ENCODE measurements at regions not wholly inside any gene's neighbourhood (a gene's known extent, or its start where the extent isn't known, plus 50 kb on each side); places are given as distances from the start of the nearest gene placed in this dataset.
A peak's percentile ranks its signal among the peaks of the same experiment; 100 is the strongest.

DNA sequence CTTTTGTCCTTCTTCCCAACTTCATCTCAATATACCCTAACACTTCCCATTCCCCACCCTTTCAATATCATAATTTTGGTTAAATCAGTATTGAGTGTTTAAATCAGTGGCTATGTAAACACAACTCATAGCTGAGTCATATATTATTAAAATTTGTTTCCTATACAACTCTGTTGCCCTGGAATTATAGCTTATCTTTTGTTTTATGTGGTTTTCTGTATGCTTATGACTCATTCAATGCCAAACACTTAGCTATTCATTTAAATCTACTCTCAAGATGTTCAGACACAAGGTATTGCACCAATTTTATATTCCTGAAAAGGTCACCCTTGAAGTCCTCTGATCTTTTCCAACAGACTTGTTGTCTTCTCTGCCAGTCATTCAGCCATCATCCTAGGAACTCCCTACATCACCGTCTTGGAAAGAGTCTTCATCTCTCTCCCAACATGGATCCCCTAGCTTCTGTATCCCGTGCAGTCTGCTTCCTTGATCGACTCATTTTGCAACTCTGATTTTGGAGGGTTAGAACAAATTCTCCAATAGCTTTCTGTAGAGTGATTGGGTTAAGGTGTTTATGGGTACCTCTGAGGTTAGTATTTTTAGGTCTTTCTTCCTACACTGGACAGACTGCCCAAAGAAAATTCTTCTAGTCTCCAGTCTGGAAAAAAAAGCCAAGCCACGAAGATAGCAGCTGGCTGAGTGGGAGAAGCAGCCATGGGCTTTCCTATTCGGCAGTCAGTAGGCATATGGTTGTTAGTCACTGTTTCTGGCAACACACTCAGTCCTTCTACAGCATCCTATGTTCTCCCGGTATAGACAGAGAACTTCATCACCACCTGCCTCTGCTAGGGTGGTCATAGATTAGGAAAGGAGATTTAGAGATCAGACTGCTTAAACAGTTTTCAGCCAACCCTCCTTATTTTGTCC lies 102.1 kb downstream of the CRPPA start:
- DNase-seq, result no peak
- no peaks in the 10 kb centered on the region for H3K9me3 ChIP-seq
- no peaks in the 10 kb centered on the region for H3K27me3 ChIP-seq
- intact Hi-C loops (cut with DNase I; ENCODE audit: low total_unique reads), result no loop called here
- H3K4me1 ChIP-seq, result no peaks in the 10 kb centered on the region
- H3K36me3 ChIP-seq, result no peaks in the 10 kb centered on the region
- no peak overlapping the region for H3K4me3 ChIP-seq
- TF ChIP-seq, protein P1, sequence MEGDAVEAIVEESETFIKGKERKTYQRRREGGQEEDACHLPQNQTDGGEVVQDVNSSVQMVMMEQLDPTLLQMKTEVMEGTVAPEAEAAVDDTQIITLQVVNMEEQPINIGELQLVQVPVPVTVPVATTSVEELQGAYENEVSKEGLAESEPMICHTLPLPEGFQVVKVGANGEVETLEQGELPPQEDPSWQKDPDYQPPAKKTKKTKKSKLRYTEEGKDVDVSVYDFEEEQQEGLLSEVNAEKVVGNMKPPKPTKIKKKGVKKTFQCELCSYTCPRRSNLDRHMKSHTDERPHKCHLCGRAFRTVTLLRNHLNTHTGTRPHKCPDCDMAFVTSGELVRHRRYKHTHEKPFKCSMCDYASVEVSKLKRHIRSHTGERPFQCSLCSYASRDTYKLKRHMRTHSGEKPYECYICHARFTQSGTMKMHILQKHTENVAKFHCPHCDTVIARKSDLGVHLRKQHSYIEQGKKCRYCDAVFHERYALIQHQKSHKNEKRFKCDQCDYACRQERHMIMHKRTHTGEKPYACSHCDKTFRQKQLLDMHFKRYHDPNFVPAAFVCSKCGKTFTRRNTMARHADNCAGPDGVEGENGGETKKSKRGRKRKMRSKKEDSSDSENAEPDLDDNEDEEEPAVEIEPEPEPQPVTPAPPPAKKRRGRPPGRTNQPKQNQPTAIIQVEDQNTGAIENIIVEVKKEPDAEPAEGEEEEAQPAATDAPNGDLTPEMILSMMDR (IDR thresholded peaks at IDR 0.05), result no peak
- no peak overlapping the region for H3K27ac ChIP-seq

DNA sequence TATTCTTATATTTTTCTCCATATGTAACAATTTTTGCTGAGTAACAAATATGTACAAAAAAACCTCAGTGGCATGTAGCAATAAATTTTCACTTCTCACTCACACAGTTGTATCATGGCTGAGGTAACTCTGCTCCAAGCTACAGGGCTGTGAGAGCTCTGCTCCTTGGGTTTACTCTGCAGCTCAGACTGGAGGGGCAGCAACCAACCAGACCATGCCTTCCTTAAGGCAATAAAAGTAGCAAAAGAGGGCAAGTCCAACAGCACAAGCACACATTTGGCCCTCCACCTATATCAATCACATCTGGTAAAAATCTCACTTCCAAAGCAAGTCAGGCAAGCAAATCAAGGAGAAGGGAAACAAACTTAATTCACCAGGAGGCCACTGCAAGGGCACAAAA lies 102.9 kb downstream of the CRPPA start:
- intact Hi-C loops (cut with DNase I; ENCODE audit: low total_unique reads), result no loop called here
- Histone ChIP-seq H3K27ac (no peak overlapping the region), H3K36me3 (no peaks in the 10 kb centered on the region), H3K4me3 (no peak overlapping the region), H3K27me3 (no peaks in the 10 kb centered on the region), H3K9me3 (no peaks in the 10 kb centered on the region), H3K4me1 (no peaks in the 10 kb centered on the region)
- TF ChIP-seq, protein P1 (IDR thresholded peaks at IDR 0.05), result no peak
- no peak for DNase-seq

DNA sequence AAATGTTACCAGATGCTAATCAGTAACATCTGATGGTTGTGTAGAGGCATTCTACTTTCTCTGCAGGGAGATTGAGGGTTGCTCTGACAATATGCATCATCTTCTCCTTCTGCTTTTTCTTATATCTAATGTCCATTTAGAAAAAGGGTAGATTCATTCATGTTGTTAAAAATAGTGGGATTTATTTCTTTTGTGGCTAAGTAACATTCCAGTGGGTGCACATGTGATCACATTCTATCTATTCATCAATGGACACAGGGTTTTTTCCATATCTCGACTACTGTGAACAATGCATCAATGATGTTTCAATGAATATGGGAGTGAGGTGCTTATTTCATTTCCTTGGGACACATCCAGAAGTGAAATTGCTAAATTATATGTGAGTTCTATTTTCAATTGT lies 103.9 kb downstream of the CRPPA start:
- Histone ChIP-seq H3K27ac (no peak overlapping the region), H3K9me3 (no peaks in the 10 kb centered on the region), H3K36me3 (no peaks in the 10 kb centered on the region)

DNA sequence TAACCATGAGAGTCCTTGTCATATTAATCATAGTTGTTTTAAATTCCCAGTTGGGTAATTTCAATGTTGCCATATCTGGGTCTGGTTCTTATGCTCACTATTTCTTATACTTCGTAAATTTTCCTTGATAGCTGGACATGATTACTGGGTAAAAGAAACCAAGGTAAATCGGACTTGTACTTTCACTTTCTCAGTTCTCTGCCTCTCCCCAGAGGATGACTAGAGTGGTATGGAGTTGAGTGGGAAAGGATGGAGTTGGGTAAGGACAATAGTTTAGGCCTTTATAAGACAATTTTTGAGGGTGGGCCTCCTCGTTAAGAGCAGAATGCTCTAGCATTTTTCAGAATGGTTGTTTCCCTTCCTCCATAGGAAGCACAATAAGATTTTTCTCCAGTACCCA lies 106.1 kb downstream of the CRPPA start:
- intact Hi-C loops (cut with DNase I; ENCODE audit: low total_unique reads), result no loop called here
- H3K27me3 ChIP-seq, result no peaks in the 10 kb centered on the region
- H3K4me1 ChIP-seq, result no peaks in the 10 kb centered on the region
- TF ChIP-seq, protein P1 (IDR thresholded peaks at IDR 0.05), result no peak
- H3K9me3 ChIP-seq, result no peaks in the 10 kb centered on the region
- no peak overlapping the region for H3K27ac ChIP-seq
- DNase-seq, result no peak
- no peaks in the 10 kb centered on the region for H3K36me3 ChIP-seq
- peak overlapping the region in 1 of 2 donors; percentile 3 for H3K4me3 ChIP-seq

More for the DNA sequence above, 103.9 kb downstream of the CRPPA start:
- intact Hi-C loops (cut with DNase I; ENCODE audit: low total_unique reads), result no loop called here
- H3K4me1 ChIP-seq, result no peaks in the 10 kb centered on the region
- TF ChIP-seq, protein P1 (IDR thresholded peaks at IDR 0.05), result no peak
- H3K27me3 ChIP-seq, result no peaks in the 10 kb centered on the region
- H3K4me3 ChIP-seq, result no peak overlapping the region
- no peak for DNase-seq

DNA sequence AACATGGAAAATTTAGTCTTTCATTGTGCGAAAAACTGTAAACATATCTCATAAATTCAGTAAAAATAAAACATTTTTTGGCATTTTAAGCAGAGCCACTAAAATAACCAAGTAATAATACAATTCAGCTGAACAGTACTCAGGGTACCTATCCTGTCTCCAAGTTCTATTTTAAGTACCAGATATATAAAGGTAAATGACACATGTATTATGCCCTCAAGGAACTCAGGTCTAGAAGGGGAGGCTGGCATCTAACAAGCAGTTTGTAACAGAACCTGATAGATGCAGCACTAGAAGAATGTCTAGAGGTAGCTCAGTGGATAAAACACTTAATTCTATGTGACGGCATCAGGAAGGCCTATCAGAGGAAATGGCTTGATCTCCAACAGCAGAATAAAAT lies 112.2 kb downstream of the CRPPA start:
- DNase-seq, result no peak

More for the DNA sequence above, 112.2 kb downstream of the CRPPA start:
- H3K27me3 ChIP-seq, result no peaks in the 10 kb centered on the region
- peaks cover 0 to 6% (median 0%) of the 10 kb centered on the region in 4 donors for H3K4me1 ChIP-seq
- no peak overlapping the region for H3K27ac ChIP-seq
- H3K36me3 ChIP-seq, result no peaks in the 10 kb centered on the region
- no peak overlapping the region for H3K4me3 ChIP-seq
- H3K9me3 ChIP-seq, result no peaks in the 10 kb centered on the region
- intact Hi-C loops (cut with DNase I; ENCODE audit: low total_unique reads), result no loop called here
- TF ChIP-seq, protein P1 (IDR thresholded peaks at IDR 0.05), result no peak

Data from tibial artery (tissue), 4 donors.